ENCODE measurements at regions not wholly inside any gene's neighbourhood (a gene's known extent, or its start where the extent isn't known, plus 50 kb on each side); places are given as distances from the start of the nearest gene placed in this dataset.

GRCh38 chr11:19567996-19568395 is 144.6 kb upstream of the NAV2 start:
- no peak overlapping the region for H3K4me3 ChIP-seq
- H3K27me3 ChIP-seq: no peaks in the 10 kb centered on the region
- peak overlapping the region in 1 of 4 donors; percentile 86 for H3K27ac ChIP-seq
- H3K36me3 ChIP-seq: no peaks in the 10 kb centered on the region
- no peak for DNase-seq
- 93 to 100% methylated on average over 2 to 3 of the region's 3 CpGs for whole genome bisulfite sequencing, 2 donors (ENCODE audit: low coverage in 1 of 2)
- intact Hi-C loops (cut with DNase I; ENCODE audit: low total_unique reads) (loop anchor here (1.0 to 5.0 kb wide), 3 partner anchors 27 to 339 kb away; no protein-coding TSS in a partner anchor), in situ Hi-C loops (cut with MboI; ENCODE audit: low pct_ligation_motif_present in 1 of 4, low pct_unique_long_range_greater_than_20kb in 1 of 4, low sequenced_read_pairs in 3 of 4) (loop anchor here (5.0 to 25.0 kb wide), 7 partner anchors 167 to 794 kb away; partner anchors contain the start of gene HTATIP2 (in 1 of the 4))
- peaks cover 0 to 18% (median 17%) of the 10 kb centered on the region in 4 donors for H3K4me1 ChIP-seq
- no peak for TF ChIP-seq EP300 (IDR thresholded peaks at IDR 0.05; ENCODE audit: low read depth)
- no peak for TF ChIP-seq CTCF (IDR thresholded peaks at IDR 0.05)
- no peaks in the 10 kb centered on the region for H3K9me3 ChIP-seq

- intact Hi-C loops (cut with DNase I; ENCODE audit: low total_unique reads): loop anchor here (5.0 kb wide), 2 partner anchors 116 to 341 kb away; no protein-coding TSS in a partner anchor
- TF ChIP-seq EP300 (IDR thresholded peaks at IDR 0.05; ENCODE audit: low read depth): no peak
- TF ChIP-seq CTCF (IDR thresholded peaks at IDR 0.05): no peak
- no peak for TF ChIP-seq POLR2A (IDR thresholded peaks at IDR 0.05)
- peak in 2 of 3 donors; percentile 24 for TF ChIP-seq POLR2AphosphoS5 (IDR thresholded peaks at IDR 0.05)
- 33 to 58% methylated on average over 1 to 5 of the region's 5 CpGs for WGBS, 2 donors (ENCODE audit: low coverage in 1 of 2)
These were observed 145.9 kb upstream of the NAV2 start for GRCh38 chr11:19566583-19567379.

GRCh38 chr11:19565639-19566038 is 147.0 kb upstream of the NAV2 start:
- H3K27me3 ChIP-seq: no peaks in the 10 kb centered on the region
- DNase-seq: no peak
- TF ChIP-seq POLR2AphosphoS5 (IDR thresholded peaks at IDR 0.05) (peak in 1 of 3 donors; percentile 13), POLR2A (IDR thresholded peaks at IDR 0.05) (no peak), CTCF (IDR thresholded peaks at IDR 0.05) (no peak), EP300 (IDR thresholded peaks at IDR 0.05; ENCODE audit: low read depth) (no peak)
- H3K9me3 ChIP-seq: no peaks in the 10 kb centered on the region
- 81 to 86% methylated on average over 5 to 7 of the region's 7 CpGs for WGBS, 2 donors (ENCODE audit: low coverage in 1 of 2)
- intact Hi-C loops (cut with DNase I; ENCODE audit: low total_unique reads) (loop anchor here (2.0 to 5.0 kb wide), 3 partner anchors 117 to 342 kb away; no protein-coding TSS in a partner anchor), in situ Hi-C loops (cut with MboI; ENCODE audit: low pct_ligation_motif_present in 1 of 4, low pct_unique_long_range_greater_than_20kb in 1 of 4, low sequenced_read_pairs in 3 of 4) (loop anchor here (5.0 to 25.0 kb wide), 7 partner anchors 169 to 797 kb away; partner anchors contain the start of gene HTATIP2 (in 1 of the 4))
- H3K36me3 ChIP-seq: no peaks in the 10 kb centered on the region
- peaks cover 0 to 18% (median 17%) of the 10 kb centered on the region in 4 donors for H3K4me1 ChIP-seq
- H3K27ac ChIP-seq: peak overlapping the region in 3 of 4 donors; percentile 69 to 86 (median 77)
- no peak overlapping the region for H3K4me3 ChIP-seq

More at GRCh38 chr11:19566583-19567379, 145.9 kb upstream of the NAV2 start:
- in situ Hi-C loops (cut with MboI; ENCODE audit: low pct_ligation_motif_present in 1 of 4, low pct_unique_long_range_greater_than_20kb in 1 of 4, low sequenced_read_pairs in 3 of 4): loop anchor here (5.0 to 25.0 kb wide), 7 partner anchors 168 to 796 kb away; partner anchors contain the start of gene HTATIP2 (in 1 of the 4)
- Histone ChIP-seq H3K9me3 (no peaks in the 10 kb centered on the region), H3K27me3 (no peaks in the 10 kb centered on the region), H3K4me1 (peaks cover 0 to 18% (median 17%) of the 10 kb centered on the region in 4 donors), H3K27ac (peak overlapping the region in 3 of 4 donors; percentile 53 to 86 (median 69)), H3K36me3 (no peaks in the 10 kb centered on the region), H3K4me3 (no peak overlapping the region)
- DNase-seq: no peak

GRCh38 chr11:19562156-19562555 is 150.5 kb upstream of the NAV2 start:
- no peak for DNase-seq
- Histone ChIP-seq H3K4me3 (no peak overlapping the region), H3K36me3 (no peaks in the 10 kb centered on the region), H3K27ac (no peak overlapping the region), H3K4me1 (peaks cover 0 to 16% (median 9%) of the 10 kb centered on the region in 4 donors), H3K9me3 (no peaks in the 10 kb centered on the region), H3K27me3 (no peaks in the 10 kb centered on the region)
- in situ Hi-C loops (cut with MboI; ENCODE audit: low pct_ligation_motif_present in 1 of 4, low pct_unique_long_range_greater_than_20kb in 1 of 4, low sequenced_read_pairs in 3 of 4): loop anchor here (5.0 to 25.0 kb wide), 7 partner anchors 173 to 800 kb away; partner anchors contain the start of gene HTATIP2 (in 1 of the 4)
- WGBS, 2 donors (ENCODE audit: low coverage in 1 of 2): 89 to 100% methylated on average over 1 to 4 of the region's 4 CpGs
- TF ChIP-seq POLR2AphosphoS5 (IDR thresholded peaks at IDR 0.05): no peak
- TF ChIP-seq POLR2A (IDR thresholded peaks at IDR 0.05): no peak
- intact Hi-C loops (cut with DNase I; ENCODE audit: low total_unique reads): no loop called here

All from transverse colon (tissue), 4 donors.